ENCODE measurements at regions not wholly inside any gene's neighbourhood (a gene's known extent, or its start where the extent isn't known, plus 50 kb on each side); places are given as distances from the start of the nearest gene placed in this dataset.

- Histone ChIP-seq H4K20me1 (no peaks in the 10 kb centered on the region), H3K36me3 (no peaks in the 10 kb centered on the region), H3K4me3 (no peak overlapping the region), H3K4me2 (no peak overlapping the region), H3K9me3 (no peaks in the 10 kb centered on the region), H3K9ac (no peak overlapping the region), H3K4me1 (no peaks in the 10 kb centered on the region), H3K27me3 (no peaks in the 10 kb centered on the region), H3K27ac (no peak overlapping the region)
- TF ChIP-seq Cebpa-rat (IDR thresholded peaks at IDR 0.05), result no peak
These were observed 50.6 kb upstream of the SLC45A1 start for GRCh38 chr1:8267307-8267706.

- Histone ChIP-seq H3K27me3 (no peaks in the 10 kb centered on the region), H3K27ac (no peak overlapping the region), H3K4me2 (no peak overlapping the region), H4K20me1 (no peaks in the 10 kb centered on the region), H3K4me1 (no peaks in the 10 kb centered on the region), H3K36me3 (no peaks in the 10 kb centered on the region), H3K4me3 (no peak overlapping the region), H3K9ac (no peak overlapping the region), H3K9me3 (no peaks in the 10 kb centered on the region)
- no peak for TF ChIP-seq Cebpa-rat (IDR thresholded peaks at IDR 0.05)
These were observed 51.3 kb upstream of the SLC45A1 start for GRCh38 chr1:8266436-8267165.

GRCh38 chr1:8263791-8264190 is 54.1 kb upstream of the SLC45A1 start:
- Histone ChIP-seq H3K4me1 (no peaks in the 10 kb centered on the region), H4K20me1 (no peaks in the 10 kb centered on the region), H3K9ac (no peak overlapping the region), H3K9me3 (no peaks in the 10 kb centered on the region), H3K36me3 (no peaks in the 10 kb centered on the region), H3K4me2 (no peak overlapping the region), H3K27ac (no peak overlapping the region), H3K27me3 (no peaks in the 10 kb centered on the region), H3K4me3 (no peak overlapping the region)
- no peak for TF ChIP-seq Cebpa-rat (IDR thresholded peaks at IDR 0.05)

GRCh38 chr1:8261398-8261762 is 56.5 kb upstream of the SLC45A1 start:
- Histone ChIP-seq H3K4me1 (no peaks in the 10 kb centered on the region), H3K27ac (no peak overlapping the region), H3K27me3 (no peaks in the 10 kb centered on the region), H3K36me3 (no peaks in the 10 kb centered on the region), H4K20me1 (no peaks in the 10 kb centered on the region), H3K4me2 (no peak overlapping the region), H3K9me3 (no peaks in the 10 kb centered on the region), H3K9ac (no peak overlapping the region), H3K4me3 (no peak overlapping the region)
- TF ChIP-seq Cebpa-rat (IDR thresholded peaks at IDR 0.05), result no peak

- Histone ChIP-seq H3K4me1 (no peaks in the 10 kb centered on the region), H3K4me2 (no peak overlapping the region), H3K9me3 (no peaks in the 10 kb centered on the region), H3K36me3 (no peaks in the 10 kb centered on the region), H3K27ac (no peak overlapping the region), H3K27me3 (no peaks in the 10 kb centered on the region), H4K20me1 (no peaks in the 10 kb centered on the region), H3K9ac (no peak overlapping the region), H3K4me3 (no peak overlapping the region)
- TF ChIP-seq Cebpa-rat (IDR thresholded peaks at IDR 0.05), result no peak
These were observed 58.2 kb upstream of the SLC45A1 start for GRCh38 chr1:8259498-8260290.

GRCh38 chr1:8257621-8258020 is 60.3 kb upstream of the SLC45A1 start:
- Histone ChIP-seq H3K36me3 (no peaks in the 10 kb centered on the region), H3K9ac (no peak overlapping the region), H4K20me1 (no peaks in the 10 kb centered on the region), H3K4me1 (no peaks in the 10 kb centered on the region), H3K27me3 (no peaks in the 10 kb centered on the region), H3K27ac (no peak overlapping the region), H3K4me2 (no peak overlapping the region), H3K9me3 (no peaks in the 10 kb centered on the region), H3K4me3 (no peak overlapping the region)
- no peak for TF ChIP-seq Cebpa-rat (IDR thresholded peaks at IDR 0.05)

- Histone ChIP-seq H3K4me1 (no peaks in the 10 kb centered on the region), H3K4me3 (no peak overlapping the region), H3K27me3 (no peaks in the 10 kb centered on the region), H4K20me1 (no peaks in the 10 kb centered on the region), H3K9me3 (no peaks in the 10 kb centered on the region), H3K36me3 (no peaks in the 10 kb centered on the region), H3K4me2 (no peak overlapping the region), H3K27ac (no peak overlapping the region), H3K9ac (no peak overlapping the region)
- no peak for TF ChIP-seq Cebpa-rat (IDR thresholded peaks at IDR 0.05)
These were observed 61.6 kb upstream of the SLC45A1 start for GRCh38 chr1:8256321-8256720.

GRCh38 chr1:8255712-8256111 is 62.2 kb upstream of the SLC45A1 start:
- H3K36me3 ChIP-seq, result no peaks in the 10 kb centered on the region
- H3K27ac ChIP-seq, result no peak overlapping the region
- no peak overlapping the region for H3K4me2 ChIP-seq
- H3K9me3 ChIP-seq, result no peaks in the 10 kb centered on the region
- H3K9ac ChIP-seq, result no peak overlapping the region
- no peak overlapping the region for H3K4me3 ChIP-seq
- no peaks in the 10 kb centered on the region for H3K4me1 ChIP-seq
- no peak for TF ChIP-seq Cebpa-rat (IDR thresholded peaks at IDR 0.05)
- no peaks in the 10 kb centered on the region for H4K20me1 ChIP-seq
- H3K27me3 ChIP-seq, result no peaks in the 10 kb centered on the region

GRCh38 chr1:8252266-8252951 is 65.5 kb upstream of the SLC45A1 start:
- no peak overlapping the region for H3K27ac ChIP-seq
- H3K36me3 ChIP-seq, result no peaks in the 10 kb centered on the region
- no peak overlapping the region for H3K4me3 ChIP-seq

GRCh38 chr1:8251635-8252034 is 66.3 kb upstream of the SLC45A1 start:
- no peaks in the 10 kb centered on the region for H3K36me3 ChIP-seq
- H3K4me2 ChIP-seq, result no peak overlapping the region
- no peak overlapping the region for H3K9ac ChIP-seq
- H4K20me1 ChIP-seq, result no peaks in the 10 kb centered on the region
- no peaks in the 10 kb centered on the region for H3K27me3 ChIP-seq
- no peak for TF ChIP-seq Cebpa-rat (IDR thresholded peaks at IDR 0.05)
- peaks cover 11% of the 10 kb centered on the region for H3K4me1 ChIP-seq
- H3K4me3 ChIP-seq, result no peak overlapping the region
- H3K27ac ChIP-seq, result no peak overlapping the region
- no peaks in the 10 kb centered on the region for H3K9me3 ChIP-seq

More at GRCh38 chr1:8252266-8252951, 65.5 kb upstream of the SLC45A1 start:
- Histone ChIP-seq H3K9me3 (no peaks in the 10 kb centered on the region), H3K27me3 (no peaks in the 10 kb centered on the region), H4K20me1 (no peaks in the 10 kb centered on the region), H3K4me1 (peaks cover 11% of the 10 kb centered on the region), H3K4me2 (no peak overlapping the region), H3K9ac (no peak overlapping the region)
- TF ChIP-seq Cebpa-rat (IDR thresholded peaks at IDR 0.05), result no peak

Measured in BLaER1 (cell line).